HG03159 (cell line): ENCODE measurements at regions not wholly inside any gene's neighbourhood (a gene's known extent, or its start where the extent isn't known, plus 50 kb on each side); places are given as distances from the start of the nearest gene placed in this dataset.

Source experiments
- ATAC-seq: cut with Tn5 transposase; IDR thresholded peaks from one replicate; pipeline ENCODE4 v1.9.1; 2021; ENCODE audit warnings: mild to moderate bottlenecking, moderate library complexity; ENCODE audit not compliant: unreplicated experiment

- no peak for ATAC-seq
Observed at GRCh38 chr16:7983676-7984075, 606.6 kb downstream of the TMEM114 start.

DNA sequence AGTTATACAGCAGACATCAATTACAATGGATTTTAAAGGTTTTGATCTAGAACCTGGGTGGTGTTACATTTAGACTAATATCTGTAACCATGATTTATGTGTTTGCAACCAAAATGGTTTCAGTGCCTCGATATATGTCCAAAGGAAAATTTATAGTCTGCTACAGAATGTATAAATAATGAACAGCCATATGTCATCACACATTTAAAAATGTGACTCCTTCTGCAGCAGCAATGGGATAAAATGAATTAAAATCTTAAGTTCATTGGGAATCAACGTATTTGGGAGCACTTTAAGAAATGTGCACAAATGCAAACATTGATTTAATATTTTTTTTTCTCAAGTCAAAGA is 610.2 kb downstream of the TMEM114 start:
- ATAC-seq, result no peak

DNA sequence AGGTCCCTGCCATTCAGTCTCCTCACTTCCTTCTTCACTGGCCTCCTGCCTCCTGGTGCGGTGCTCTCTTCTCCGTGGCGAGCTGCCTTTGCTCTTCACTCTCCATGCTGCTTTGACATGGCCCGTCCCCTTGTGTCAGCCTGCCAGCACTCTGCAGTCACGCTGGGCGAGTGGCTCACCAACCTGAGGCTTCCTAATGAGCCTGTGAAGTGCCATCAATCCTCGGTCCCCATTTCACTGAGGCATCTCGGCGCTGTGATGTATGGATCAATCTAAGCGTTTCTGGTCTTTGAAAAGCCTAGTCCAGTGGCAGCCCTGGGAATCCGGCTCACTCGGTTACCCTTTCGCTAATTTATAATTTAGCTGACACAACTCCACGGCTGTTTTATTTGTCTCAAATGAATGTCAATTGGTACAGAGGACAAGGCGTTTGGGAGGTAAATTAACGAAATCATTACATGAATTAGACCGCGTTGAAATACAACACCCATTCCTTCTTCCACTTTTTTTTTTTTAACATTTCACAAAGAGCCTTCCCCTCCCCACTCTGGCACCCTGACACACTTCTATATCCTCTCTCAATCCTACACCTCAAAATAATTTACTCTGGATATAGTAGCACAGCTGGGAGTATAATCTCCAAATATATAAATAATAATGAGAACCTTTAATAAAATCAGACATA is 610.7 kb downstream of the TMEM114 start:
- no peak for ATAC-seq

- no peak for ATAC-seq
Observed at GRCh38 chr16:7976563-7976962, 613.7 kb downstream of the TMEM114 start.

- no peak for ATAC-seq
Observed at GRCh38 chr16:7976125-7976524, 614.2 kb downstream of the TMEM114 start.

DNA sequence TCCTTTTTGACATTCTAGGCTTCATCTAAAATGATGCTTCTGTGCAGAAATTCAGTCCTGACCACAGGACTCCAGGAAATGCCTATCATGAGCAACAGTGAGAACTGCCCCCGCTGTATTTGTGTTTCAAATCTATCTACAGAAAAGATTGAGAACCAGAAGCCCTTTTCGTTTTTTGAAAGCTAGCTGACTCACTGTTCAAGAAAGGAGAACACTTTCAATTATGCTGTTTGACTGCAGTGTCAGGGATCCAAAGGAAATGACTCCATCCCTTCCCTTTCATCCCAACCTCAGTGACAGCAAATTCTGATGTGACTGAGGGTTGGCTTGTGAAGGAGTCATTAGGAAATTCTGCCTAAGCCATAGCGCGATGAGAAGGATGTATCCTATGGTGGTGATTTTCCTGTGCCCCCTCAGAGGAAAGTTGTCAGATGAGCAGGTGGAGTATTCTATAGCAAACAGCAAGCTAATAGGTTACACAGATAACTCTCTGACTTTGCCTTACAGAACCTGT is 622.3 kb downstream of the TMEM114 start:
- ATAC-seq, result no peak

- no peak for ATAC-seq
Observed at GRCh38 chr16:7964744-7965143, 625.6 kb downstream of the TMEM114 start.

DNA sequence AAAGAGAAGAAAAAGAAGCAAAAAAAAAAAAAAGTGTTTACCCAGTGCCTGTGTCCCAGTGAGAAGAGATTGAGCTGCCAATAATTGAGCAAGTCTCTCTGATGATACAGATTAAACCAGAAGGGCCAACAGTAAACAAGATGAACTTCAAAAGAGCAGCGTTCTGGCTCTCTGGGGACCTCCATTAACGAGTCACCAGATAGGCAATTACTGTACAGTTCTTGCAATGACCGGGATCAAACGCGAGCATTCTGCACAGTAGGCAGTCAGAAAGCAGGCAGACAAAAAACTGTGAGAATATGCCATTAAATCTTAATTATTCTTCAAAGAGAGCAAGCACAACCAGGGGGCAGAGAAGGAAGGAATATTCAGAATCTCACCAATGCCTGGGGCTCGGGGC is 626.1 kb downstream of the TMEM114 start:
- no peak for ATAC-seq

DNA sequence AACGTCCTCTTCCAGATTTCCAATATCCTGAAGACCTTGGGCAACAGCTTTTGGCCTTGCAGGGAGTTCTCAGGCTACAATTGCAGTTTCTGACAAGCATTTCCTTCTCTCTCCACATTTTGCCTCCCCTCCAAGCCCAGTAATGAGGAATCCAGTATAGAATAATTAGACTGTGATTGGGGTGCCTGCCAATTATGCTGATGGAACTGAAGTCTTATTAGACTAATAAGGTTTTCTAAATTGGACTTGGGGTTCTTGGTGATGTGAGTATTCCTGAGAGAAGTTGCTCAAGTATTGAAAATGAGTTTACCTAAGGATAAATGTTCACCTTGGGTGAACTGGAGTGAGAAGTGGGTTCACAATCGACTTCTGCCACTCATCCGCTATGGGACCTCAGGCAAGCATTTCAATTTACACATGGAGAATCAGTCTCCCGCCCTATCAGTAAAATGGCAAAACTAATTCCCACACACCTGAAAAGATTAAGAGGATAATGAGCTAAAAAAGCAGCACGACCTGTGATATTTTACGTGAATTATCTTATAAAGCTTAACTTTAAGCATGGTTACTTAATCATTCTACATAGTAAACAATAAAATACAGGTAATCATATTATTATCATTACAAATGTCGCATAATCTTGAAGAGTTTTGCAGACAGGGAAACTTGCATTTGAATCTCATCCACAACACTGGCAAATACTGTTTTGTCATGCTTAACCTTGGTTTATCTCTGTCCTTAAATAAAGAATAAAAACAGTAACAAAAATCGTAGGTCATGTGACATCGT is 628.0 kb downstream of the TMEM114 start:
- no peak for ATAC-seq

DNA sequence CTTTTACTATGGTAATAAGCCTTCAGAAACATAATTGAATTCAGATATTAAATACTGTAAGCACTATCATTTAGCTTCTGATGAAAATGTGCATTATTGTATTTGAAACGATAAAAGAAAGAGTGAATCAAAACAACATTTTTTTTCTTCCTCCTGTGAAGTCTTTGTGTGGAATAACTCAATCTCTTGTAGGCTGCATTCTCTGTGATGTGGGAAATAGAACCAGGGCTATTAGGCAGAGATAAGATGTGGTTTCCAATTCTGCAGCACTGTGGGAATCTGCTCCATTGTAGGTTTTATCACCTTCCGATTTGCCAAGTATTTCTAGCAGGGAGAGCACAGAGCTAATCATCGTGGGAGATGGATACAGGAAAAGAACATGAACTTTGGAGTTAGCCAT is 624.5 kb downstream of the RBFOX1 start:
- ATAC-seq, result no peak

DNA sequence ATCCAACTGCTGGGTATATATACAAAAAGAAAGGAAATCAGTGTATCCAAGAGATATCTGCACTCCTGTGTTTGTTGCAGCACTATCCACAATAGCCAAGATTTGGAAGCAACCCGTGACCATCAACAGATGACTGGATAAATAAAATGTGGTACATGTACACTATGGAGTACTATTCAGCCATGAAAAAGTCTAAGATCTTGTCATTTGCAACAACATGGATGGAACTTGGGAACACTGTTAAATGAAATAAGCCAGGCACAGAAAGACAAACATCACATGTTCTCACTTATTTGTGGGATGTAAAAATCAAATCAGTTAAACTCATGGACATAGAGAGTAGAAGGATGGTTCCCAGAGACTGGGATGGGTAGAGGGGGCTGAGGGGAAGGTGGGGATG is 620.7 kb downstream of the RBFOX1 start:
- ATAC-seq, result no peak

DNA sequence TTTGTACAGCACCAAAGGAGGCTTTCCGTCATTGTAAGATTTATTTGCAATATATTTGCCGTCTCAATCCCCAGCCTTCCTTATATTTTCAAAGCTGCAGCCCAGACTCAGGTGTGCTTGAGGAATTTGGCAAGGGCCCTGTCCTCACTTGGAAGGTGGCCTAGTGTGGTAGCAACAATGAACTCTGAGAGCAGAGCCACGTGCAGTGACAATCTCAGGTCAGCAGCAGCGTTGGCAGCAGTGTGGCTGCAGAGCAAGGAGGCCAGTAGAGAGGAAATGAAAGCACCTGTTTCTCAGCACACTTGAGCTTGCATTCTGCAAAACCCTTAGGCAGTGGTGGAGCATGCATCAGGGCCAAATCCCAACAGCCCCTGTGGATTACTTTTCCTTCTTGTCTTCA is 613.5 kb downstream of the RBFOX1 start:
- ATAC-seq, result no peak

DNA sequence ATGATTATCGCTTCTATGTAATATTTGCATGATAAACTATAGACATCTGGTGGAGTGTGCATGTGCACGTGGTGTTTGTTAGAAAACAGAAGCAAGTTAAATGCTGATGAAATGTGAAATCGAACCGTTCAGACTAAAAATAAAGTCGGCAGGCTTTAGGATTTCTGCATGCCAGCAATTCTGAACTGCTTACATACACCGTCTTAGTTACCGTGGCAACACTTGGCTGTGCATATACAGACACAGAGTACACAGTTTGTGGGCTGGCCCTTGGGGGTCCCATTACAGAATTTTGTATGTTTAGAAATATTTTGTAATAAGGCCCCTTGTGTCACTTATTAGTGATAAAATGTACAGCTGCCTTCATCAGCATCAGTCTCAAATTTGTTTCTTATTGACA is 605.5 kb downstream of the RBFOX1 start:
- ATAC-seq, result no peak

- ATAC-seq, result no peak
Observed at GRCh38 chr16:7921345-7921744, 588.7 kb downstream of the RBFOX1 start.

GRCh38 chr16:7919782-7920181 is 587.1 kb downstream of the RBFOX1 start:
- no peak for ATAC-seq

DNA sequence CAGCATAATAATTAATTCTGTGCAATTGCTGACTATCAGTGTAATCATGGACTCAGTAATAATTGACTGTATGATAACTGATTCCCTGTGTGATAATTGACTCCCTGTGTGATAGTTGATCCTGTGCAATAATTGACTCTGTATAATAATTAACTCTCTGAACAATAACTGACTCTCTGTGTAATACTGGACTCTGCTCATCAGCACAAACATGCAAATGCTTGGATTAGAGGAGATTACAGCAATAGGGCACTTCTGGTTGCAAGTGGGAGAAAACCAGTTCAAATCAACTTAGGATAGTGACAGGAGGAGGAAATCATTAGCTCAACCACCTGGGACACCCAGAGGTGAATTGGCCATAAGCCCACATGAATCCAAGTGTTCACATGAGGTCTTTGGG is 582.1 kb downstream of the RBFOX1 start:
- no peak for ATAC-seq

DNA sequence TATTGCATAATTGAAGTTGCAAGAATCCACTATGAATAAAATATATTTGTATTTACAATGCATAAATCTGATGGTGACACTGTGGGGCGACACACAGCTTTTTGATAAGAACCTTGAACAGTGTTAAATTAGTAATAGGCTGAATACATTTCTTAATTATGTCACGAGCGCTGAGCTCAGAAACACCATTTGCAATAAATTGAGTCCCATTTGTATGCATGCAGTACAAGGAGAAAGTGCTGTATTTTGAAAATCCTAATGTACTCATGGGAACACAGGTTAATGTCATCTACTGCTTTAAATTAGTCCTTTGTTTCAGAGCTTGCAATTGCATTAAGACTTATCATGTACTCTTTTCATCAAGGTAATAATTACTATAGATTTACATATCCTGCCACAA is 579.5 kb downstream of the RBFOX1 start:
- ATAC-seq, result no peak

- ATAC-seq, result no peak
Observed at GRCh38 chr16:7910116-7910515, 577.5 kb downstream of the RBFOX1 start.

DNA sequence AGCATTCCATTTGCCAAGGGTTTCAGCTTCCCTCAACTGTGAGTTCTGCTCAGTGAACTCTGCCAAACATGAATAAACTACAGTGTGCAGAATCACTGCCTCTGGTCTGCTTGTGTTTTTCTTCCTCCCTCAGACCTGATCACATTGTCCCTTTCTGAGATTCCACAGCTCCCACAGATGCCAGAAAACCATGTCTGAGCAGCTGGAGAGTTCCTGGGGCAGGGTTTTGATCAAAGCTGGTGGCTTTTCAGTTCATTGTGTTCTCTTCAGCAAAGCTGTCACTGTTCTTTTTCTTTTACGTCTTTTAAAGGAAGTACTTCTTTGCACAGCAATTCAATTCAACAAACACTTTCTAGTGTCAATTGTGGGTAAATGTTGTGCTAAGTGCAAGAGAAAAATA is 555.8 kb downstream of the RBFOX1 start:
- no peak for ATAC-seq

GRCh38 chr16:7887316-7887715 is 554.7 kb downstream of the RBFOX1 start:
- ATAC-seq, result no peak

DNA sequence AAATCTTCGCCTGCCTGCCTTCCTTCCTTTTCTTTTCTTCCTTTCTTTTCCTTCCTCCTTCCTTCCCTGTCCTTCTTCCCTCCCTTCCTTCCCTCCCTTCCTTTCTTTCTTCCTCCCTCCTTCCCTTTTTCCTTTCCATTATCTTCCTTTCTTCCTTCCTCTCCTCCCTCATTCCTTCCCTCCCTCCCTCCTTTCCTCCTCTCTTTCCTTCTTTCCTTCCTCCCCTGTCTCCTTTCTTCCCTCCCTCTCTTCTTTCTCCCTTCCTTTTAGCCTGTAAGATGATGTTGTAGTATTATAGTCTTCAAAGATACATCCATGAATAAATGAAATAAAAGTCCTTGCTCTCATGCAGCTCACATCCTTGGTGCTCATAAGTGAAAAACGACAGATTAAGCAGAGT is 539.3 kb downstream of the RBFOX1 start:
- ATAC-seq, result no peak

- no peak for ATAC-seq
Observed at GRCh38 chr16:7871371-7871770, 538.7 kb downstream of the RBFOX1 start.
